SK-N-SH (cell line): ENCODE measurements at regions not wholly inside any gene's neighbourhood (a gene's known extent, or its start where the extent isn't known, plus 50 kb on each side); places are given as distances from the start of the nearest gene placed in this dataset.

Source experiments
- CTCF ChIA-PET: fragments of 300-600, 350-600 bp; formaldehyde crosslinking; extraction: SDS; loops from one replicate; lab custom pipeline; 2021; lab: Yijun Ruan, JAX
- POLR2A ChIA-PET: fragments of 350-600 bp; sonication (Branson Sonifier 250); formaldehyde crosslinking; extraction: SDS; loops from one replicate; lab custom pipeline; 2020; ENCODE audit warnings: antibody characterized with exemption, inconsistent platforms; lab: Yijun Ruan, JAX
- DNase-seq: peaks from one replicate; pipeline ENCODE4 v3.0.0; 2012
- H2AFZ ChIP-seq: fragments of 200-600 bp; sonication (generic); 2 replicates; pipeline ENCODE4 v1.8.1; 2016; ENCODE audit warnings: antibody characterized with exemption, mild to moderate bottlenecking, low read depth
- H3F3A ChIP-seq: fragments of 200-600 bp; sonication (generic); replicated peaks from 2 replicates; pipeline ENCODE3; 2016; ENCODE audit warnings: antibody characterized with exemption, mild to moderate bottlenecking; ENCODE audit not compliant: insufficient read depth
- H3K27ac ChIP-seq, 2 experiments: fragments of 200-500 bp in 1 of 2; fragments of 200-600 bp in 1 of 2; sonication (Bioruptor generic) in 1 of 2; sonication (generic), shearing (Covaris generic) in 1 of 2; 2 replicates each; pipeline versions ENCODE4 v1.5.1 to v1.6.1; 2014 to 2016; ENCODE audit warnings: low read depth in 2 of 2, inconsistent platforms in 1 of 2, low read length in 1 of 2, mild to moderate bottlenecking in 1 of 2, mixed read lengths in 1 of 2
- H3K27me3 ChIP-seq: fragments of 200-600 bp; sonication (generic), shearing (Covaris generic); 2 replicates; pipeline ENCODE4 v1.6.1; 2016; ENCODE audit warnings: mixed run types; ENCODE audit not compliant: insufficient read depth
- H3K36me3 ChIP-seq, 2 experiments: fragments of 200-500 bp in 1 of 2; fragments of 200-600 bp in 1 of 2; sonication (Bioruptor generic) in 1 of 2; sonication (generic) in 1 of 2; replicated peaks in 1 of 2; 2 replicates each; pipeline versions ENCODE3 to v1.5.1; 2014 to 2016; ENCODE audit warnings: low read length in 1 of 2, mild to moderate bottlenecking in 1 of 2; ENCODE audit not compliant: insufficient read depth in 2 of 2, control insufficient read depth in 1 of 2
- H3K4me1 ChIP-seq, 2 experiments: fragments of 200-500 bp in 1 of 2; fragments of 200-600 bp in 1 of 2; sonication (Bioruptor generic) in 1 of 2; sonication (generic), shearing (Covaris generic) in 1 of 2; 2 replicates each; pipeline versions ENCODE4 v1.5.1 to v1.6.1; 2014 to 2016; ENCODE audit warnings: low read depth in 1 of 2, low read length in 1 of 2, mixed run types in 1 of 2; ENCODE audit not compliant: insufficient read depth in 2 of 2, control insufficient read depth in 1 of 2
- H3K4me2 ChIP-seq: fragments of 200-600 bp; sonication (generic), shearing (Covaris generic); 2 replicates; pipeline ENCODE4 v1.6.1; 2017; ENCODE audit warnings: mixed run types
- H3K4me3 ChIP-seq, 2 experiments: fragments of 200-500 bp in 1 of 2; fragments of 200-600 bp in 1 of 2; sonication (Bioruptor generic) in 1 of 2; sonication (generic), shearing (Covaris generic) in 1 of 2; 2 replicates each; pipeline versions ENCODE4 v1.5.1 to v1.8.1; 2014 to 2016; ENCODE audit warnings: low read depth in 2 of 2, inconsistent platforms in 1 of 2, low read length in 1 of 2, mild to moderate bottlenecking in 1 of 2, mixed read lengths in 1 of 2, moderate library complexity in 1 of 2
- H3K79me2 ChIP-seq: fragments of 200-600 bp; sonication (generic); 2 replicates; pipeline ENCODE4 v1.8.1; 2017; ENCODE audit warnings: mild to moderate bottlenecking; ENCODE audit not compliant: insufficient read depth
- H3K9ac ChIP-seq: fragments of 200-600 bp; sonication (generic); 2 replicates; pipeline ENCODE4 v1.6.1; 2017; ENCODE audit warnings: mixed run types
- H3K9me2 ChIP-seq: fragments of 200-600 bp; sonication (generic); 2 replicates; pipeline ENCODE4 v1.6.1; 2017; ENCODE audit warnings: mixed run types
- H3K9me3 ChIP-seq: fragments of 200-600 bp; sonication (generic); 2 replicates; pipeline ENCODE4 v1.6.1; 2017; ENCODE audit warnings: mixed run types, mild to moderate bottlenecking, moderate library complexity
- H4K20me1 ChIP-seq: fragments of 200-600 bp; sonication (generic); 2 replicates; pipeline ENCODE4 v1.6.1; 2017; ENCODE audit warnings: mild to moderate bottlenecking, mixed run types; ENCODE audit not compliant: insufficient read depth
- ELF1 ChIP-seq: IDR thresholded peaks from 2 replicates; pipeline ENCODE4 v1.4.0; 2012
- EP300 ChIP-seq, 2 experiments: IDR thresholded peaks; 2 replicates each; pipeline versions ENCODE4 v1.4.0 to v1.6.1; 2012; ENCODE audit warnings: borderline replicate concordance in 1 of 2, low read depth in 1 of 2, low read length in 1 of 2
- EZH2phosphoT487 ChIP-seq: fragments of 200-600 bp; sonication (generic); IDR thresholded peaks from 2 replicates; pipeline ENCODE4 v1.6.1; 2017; ENCODE audit warnings: low read depth, mixed run types, mild to moderate bottlenecking, antibody characterized with exemption, moderate library complexity, borderline replicate concordance
- FOXJ3 ChIP-seq: sonication (generic); formaldehyde crosslinking; IDR thresholded peaks from 2 replicates; pipeline ENCODE4 v1.5.1; 2020; ENCODE audit warnings: mild to moderate bottlenecking, missing genetic modification reagents
- GATA2 ChIP-seq: sonication (generic); formaldehyde crosslinking; IDR thresholded peaks from 2 replicates; pipeline ENCODE4 v1.5.0; 2020; ENCODE audit warnings: mild to moderate bottlenecking, missing genetic modification reagents
- NFIC ChIP-seq: IDR thresholded peaks from 2 replicates; pipeline ENCODE4 v1.4.0; 2012; ENCODE audit warnings: borderline replicate concordance
- NRF1 ChIP-seq: IDR thresholded peaks from 2 replicates; pipeline ENCODE4 v1.6.1; 2012; ENCODE audit warnings: low read depth, mild to moderate bottlenecking, low read length
- POLR2AphosphoS5 ChIP-seq: IDR thresholded peaks from 2 replicates; pipeline ENCODE4 v1.6.1; 2012; ENCODE audit warnings: low read depth, low read length
- RFX5 ChIP-seq: IDR thresholded peaks from 2 replicates; pipeline ENCODE4 v1.6.1; 2012; ENCODE audit warnings: mild to moderate bottlenecking, improper control_type of control experiment, low read length
- TAF1 ChIP-seq: IDR thresholded peaks from 2 replicates; pipeline ENCODE4 v1.6.1; 2012; ENCODE audit warnings: low read depth, mild to moderate bottlenecking, low read length, moderate library complexity, borderline replicate concordance
- TCF12 ChIP-seq: IDR thresholded peaks from 2 replicates; pipeline ENCODE4 v1.4.0; 2012
- USF1 ChIP-seq: IDR thresholded peaks from 2 replicates; pipeline ENCODE4 v1.4.0; 2012; ENCODE audit warnings: low read depth, borderline replicate concordance
- YY1 ChIP-seq: IDR thresholded peaks from 2 replicates; pipeline ENCODE4 v1.4.0; 2012; ENCODE audit warnings: low read depth, mild to moderate bottlenecking
- ZBTB33 ChIP-seq: IDR thresholded peaks from 2 replicates; pipeline ENCODE4 v1.4.0; 2012; ENCODE audit warnings: low read depth, borderline replicate concordance
- WGBS: methylation state at CpG from one replicate; pipeline ENCODE4 v1.1.6; 2017; ENCODE audit warnings: low lambda C conversion rate; 5-methylcytosine and 5-hydroxymethylcytosine counted together
- TF ChIP-seq, protein P1 (sequence below): IDR thresholded peaks from 2 replicates; pipeline ENCODE4; 2012
- TF ChIP-seq, protein P2 (sequence below): IDR thresholded peaks from 2 replicates; pipeline ENCODE4 v1.6.1; 2012; ENCODE audit warnings: mild to moderate bottlenecking, low read depth, low read length, moderate library complexity

GRCh38 chr17:79525793-79526677, 84.8 kb downstream of the RBFOX3 start:
- H2AFZ ChIP-seq, result no peak overlapping the region
- no peak overlapping the region for H3K4me3 ChIP-seq
- no peaks in the 10 kb centered on the region for H3K36me3 ChIP-seq
- 37% methylated on average over 22 of the region's 22 CpGs for WGBS
- no peaks in the 10 kb centered on the region for H3K9me3 ChIP-seq
- no peaks in the 10 kb centered on the region for H3K79me2 ChIP-seq
- H3F3A ChIP-seq, result no peaks in the 10 kb centered on the region
- CTCF ChIA-PET, result interaction anchor here (1.0 to 1.2 kb wide), 3 partner anchors 9 to 183 kb away, joined by 3 read pairs; no protein-coding TSS in a partner anchor
- POLR2A ChIA-PET, result no interaction called here
- no peak overlapping the region for H3K9ac ChIP-seq
- no peak overlapping the region for H3K27ac ChIP-seq
- H3K27me3 ChIP-seq, result peaks cover 28% of the 10 kb centered on the region; the same call in 1 of the 2 replicates
- H3K9me2 ChIP-seq, result no peaks in the 10 kb centered on the region
- no peak for DNase-seq
- H3K4me1 ChIP-seq, result peaks cover 0 to under 1% of the 10 kb centered on the region in 2 experiments; a peak in 1 of 4 replicates
- no peaks in the 10 kb centered on the region for H4K20me1 ChIP-seq
- H3K4me2 ChIP-seq, result no peak overlapping the region
- TF ChIP-seq TAF1 (no peak), POLR2AphosphoS5 (no peak), YY1 (no peak), FOXJ3 (no peak), NRF1 (no peak), TCF12 (no peak), ELF1 (no peak), ZBTB33 (no peak), EP300 (IDR thresholded peaks at IDR 0.05; ENCODE audit: borderline replicate concordance in 1 of 2, low read depth in 1 of 2, low read length in 1 of 2) (no peak), USF1 (no peak), EZH2phosphoT487 (no peak), NFIC (no peak), GATA2 (CRISPR knock-in tag) (no peak), RFX5 (no peak)
- TF ChIP-seq, protein P1, sequence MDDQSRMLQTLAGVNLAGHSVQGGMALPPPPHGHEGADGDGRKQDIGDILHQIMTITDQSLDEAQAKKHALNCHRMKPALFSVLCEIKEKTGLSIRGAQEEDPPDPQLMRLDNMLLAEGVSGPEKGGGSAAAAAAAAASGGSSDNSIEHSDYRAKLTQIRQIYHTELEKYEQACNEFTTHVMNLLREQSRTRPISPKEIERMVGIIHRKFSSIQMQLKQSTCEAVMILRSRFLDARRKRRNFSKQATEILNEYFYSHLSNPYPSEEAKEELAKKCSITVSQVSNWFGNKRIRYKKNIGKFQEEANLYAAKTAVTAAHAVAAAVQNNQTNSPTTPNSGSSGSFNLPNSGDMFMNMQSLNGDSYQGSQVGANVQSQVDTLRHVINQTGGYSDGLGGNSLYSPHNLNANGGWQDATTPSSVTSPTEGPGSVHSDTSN, result no peak
- TF ChIP-seq, protein P2, sequence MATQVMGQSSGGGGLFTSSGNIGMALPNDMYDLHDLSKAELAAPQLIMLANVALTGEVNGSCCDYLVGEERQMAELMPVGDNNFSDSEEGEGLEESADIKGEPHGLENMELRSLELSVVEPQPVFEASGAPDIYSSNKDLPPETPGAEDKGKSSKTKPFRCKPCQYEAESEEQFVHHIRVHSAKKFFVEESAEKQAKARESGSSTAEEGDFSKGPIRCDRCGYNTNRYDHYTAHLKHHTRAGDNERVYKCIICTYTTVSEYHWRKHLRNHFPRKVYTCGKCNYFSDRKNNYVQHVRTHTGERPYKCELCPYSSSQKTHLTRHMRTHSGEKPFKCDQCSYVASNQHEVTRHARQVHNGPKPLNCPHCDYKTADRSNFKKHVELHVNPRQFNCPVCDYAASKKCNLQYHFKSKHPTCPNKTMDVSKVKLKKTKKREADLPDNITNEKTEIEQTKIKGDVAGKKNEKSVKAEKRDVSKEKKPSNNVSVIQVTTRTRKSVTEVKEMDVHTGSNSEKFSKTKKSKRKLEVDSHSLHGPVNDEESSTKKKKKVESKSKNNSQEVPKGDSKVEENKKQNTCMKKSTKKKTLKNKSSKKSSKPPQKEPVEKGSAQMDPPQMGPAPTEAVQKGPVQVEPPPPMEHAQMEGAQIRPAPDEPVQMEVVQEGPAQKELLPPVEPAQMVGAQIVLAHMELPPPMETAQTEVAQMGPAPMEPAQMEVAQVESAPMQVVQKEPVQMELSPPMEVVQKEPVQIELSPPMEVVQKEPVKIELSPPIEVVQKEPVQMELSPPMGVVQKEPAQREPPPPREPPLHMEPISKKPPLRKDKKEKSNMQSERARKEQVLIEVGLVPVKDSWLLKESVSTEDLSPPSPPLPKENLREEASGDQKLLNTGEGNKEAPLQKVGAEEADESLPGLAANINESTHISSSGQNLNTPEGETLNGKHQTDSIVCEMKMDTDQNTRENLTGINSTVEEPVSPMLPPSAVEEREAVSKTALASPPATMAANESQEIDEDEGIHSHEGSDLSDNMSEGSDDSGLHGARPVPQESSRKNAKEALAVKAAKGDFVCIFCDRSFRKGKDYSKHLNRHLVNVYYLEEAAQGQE, result no peak
